ENCODE measurements at regions not wholly inside any gene's neighbourhood (a gene's known extent, or its start where the extent isn't known, plus 50 kb on each side); places are given as distances from the start of the nearest gene placed in this dataset.

DNA sequence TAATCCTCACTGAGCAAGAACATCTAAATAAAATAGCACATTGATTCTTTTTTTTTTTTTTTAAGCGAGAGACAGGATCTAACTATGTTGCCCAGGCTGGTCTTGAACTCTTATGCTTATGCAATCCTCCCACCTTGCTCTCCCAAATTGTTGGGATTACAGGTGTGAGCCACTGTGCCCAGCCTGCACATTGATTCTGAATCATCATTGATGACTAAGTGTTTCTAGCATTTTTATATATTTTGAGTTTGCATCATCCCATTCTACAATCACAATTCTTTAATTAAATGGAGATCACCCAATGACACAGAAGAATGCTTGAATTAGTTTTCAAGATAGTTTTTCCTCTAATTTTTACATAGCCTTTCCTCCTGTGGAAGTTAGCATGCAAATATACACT is 354.1 kb downstream of the KLF5 start:
- TF ChIP-seq, protein P1, sequence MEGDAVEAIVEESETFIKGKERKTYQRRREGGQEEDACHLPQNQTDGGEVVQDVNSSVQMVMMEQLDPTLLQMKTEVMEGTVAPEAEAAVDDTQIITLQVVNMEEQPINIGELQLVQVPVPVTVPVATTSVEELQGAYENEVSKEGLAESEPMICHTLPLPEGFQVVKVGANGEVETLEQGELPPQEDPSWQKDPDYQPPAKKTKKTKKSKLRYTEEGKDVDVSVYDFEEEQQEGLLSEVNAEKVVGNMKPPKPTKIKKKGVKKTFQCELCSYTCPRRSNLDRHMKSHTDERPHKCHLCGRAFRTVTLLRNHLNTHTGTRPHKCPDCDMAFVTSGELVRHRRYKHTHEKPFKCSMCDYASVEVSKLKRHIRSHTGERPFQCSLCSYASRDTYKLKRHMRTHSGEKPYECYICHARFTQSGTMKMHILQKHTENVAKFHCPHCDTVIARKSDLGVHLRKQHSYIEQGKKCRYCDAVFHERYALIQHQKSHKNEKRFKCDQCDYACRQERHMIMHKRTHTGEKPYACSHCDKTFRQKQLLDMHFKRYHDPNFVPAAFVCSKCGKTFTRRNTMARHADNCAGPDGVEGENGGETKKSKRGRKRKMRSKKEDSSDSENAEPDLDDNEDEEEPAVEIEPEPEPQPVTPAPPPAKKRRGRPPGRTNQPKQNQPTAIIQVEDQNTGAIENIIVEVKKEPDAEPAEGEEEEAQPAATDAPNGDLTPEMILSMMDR (IDR thresholded peaks at IDR 0.05) = no peak
- H3K4me3 ChIP-seq = no peak overlapping the region

DNA sequence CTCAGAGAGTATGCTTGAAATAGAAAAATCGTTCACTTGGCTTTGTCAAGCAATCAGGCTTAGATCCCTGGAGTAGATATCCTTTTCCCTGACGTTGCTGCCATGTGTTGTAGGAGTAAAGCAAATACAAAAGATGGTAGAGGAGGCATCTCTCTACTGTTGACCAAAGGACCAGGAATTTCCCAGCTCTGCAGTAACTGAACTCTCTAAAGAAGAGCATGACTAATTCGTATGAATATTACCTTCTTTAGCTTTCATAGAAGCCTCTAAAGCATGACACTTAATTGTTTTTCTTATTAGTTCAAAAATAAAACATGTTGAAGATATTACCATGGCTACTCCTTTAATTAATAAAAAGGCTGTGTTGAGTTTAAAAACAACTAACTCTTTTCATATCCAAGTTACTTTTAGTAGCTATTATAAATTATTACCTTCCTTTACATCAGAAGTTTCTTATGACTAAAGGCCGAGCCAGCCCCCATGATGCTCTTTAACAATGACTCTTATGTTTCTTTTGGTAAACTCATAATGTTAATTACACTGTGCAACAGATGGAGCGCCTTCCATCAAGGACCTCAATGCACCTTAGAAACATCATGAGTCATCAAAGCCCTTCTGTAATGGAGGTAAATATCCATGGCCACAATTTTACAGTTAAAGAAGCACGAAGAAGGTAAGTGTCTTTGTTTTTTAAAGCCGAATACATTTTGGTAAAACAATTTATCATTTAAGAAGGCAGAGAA is 352.4 kb downstream of the KLF5 start:
- TF ChIP-seq, protein P1 (IDR thresholded peaks at IDR 0.05) = no peak
- Histone ChIP-seq H3K36me3 (no peaks in the 10 kb centered on the region), H3K27me3 (no peaks in the 10 kb centered on the region), H3K4me1 (no peaks in the 10 kb centered on the region), H3K9me3 (no peaks in the 10 kb centered on the region), H3K4me3 (no peak overlapping the region), H3K27ac (no peak overlapping the region)
- no peak for DNase-seq (ENCODE audit: low spot score)

More for the DNA sequence above, 354.1 kb downstream of the KLF5 start:
- Histone ChIP-seq H3K27ac (no peak overlapping the region), H3K36me3 (no peaks in the 10 kb centered on the region), H3K27me3 (no peaks in the 10 kb centered on the region), H3K4me1 (no peaks in the 10 kb centered on the region), H3K9me3 (no peaks in the 10 kb centered on the region)
- DNase-seq (ENCODE audit: low spot score) = no peak

DNA sequence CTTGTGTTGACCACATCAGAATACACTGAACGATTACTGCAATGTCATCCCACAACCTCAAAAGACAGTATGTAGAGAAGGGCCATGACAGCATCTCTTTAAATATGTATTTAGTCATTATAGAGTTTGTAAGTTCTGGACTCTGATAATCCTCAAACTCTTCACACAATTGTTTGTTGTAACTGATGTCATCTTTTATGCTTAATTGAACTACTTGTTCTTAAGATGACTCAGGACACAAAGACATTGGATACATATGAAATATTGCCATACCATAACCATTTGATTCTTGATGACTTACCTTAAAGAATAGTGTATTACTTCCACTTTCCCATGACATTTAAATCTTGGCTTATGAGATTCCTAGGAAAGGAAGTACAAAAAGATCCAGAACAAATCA is 347.6 kb downstream of the KLF5 start:
- Histone ChIP-seq H3K4me3 (no peak overlapping the region), H3K4me1 (no peaks in the 10 kb centered on the region), H3K27me3 (no peaks in the 10 kb centered on the region), H3K9me3 (no peaks in the 10 kb centered on the region), H3K27ac (no peak overlapping the region), H3K36me3 (no peaks in the 10 kb centered on the region)
- TF ChIP-seq, protein P1 (IDR thresholded peaks at IDR 0.05) = no peak
- no peak for DNase-seq (ENCODE audit: low spot score)

DNA sequence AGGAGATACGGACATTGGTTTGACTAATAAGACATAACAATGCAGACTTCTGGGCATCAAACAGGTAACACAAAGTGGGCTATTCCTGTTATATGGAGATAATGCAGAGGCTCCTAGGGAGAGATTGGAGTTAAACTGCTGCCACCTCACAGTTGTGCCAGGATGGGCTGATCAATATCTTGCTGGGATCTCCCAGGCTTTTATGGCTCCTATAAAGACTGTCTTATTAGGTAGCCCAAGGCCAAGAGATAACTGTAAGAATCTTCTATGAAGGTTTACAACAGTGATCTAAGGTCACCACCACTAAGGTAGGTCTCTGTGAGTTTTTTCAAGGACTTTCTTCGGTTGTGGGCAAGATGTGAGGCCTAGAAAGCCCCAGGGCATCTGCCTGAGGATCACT is 345.8 kb downstream of the KLF5 start:
- Histone ChIP-seq H3K36me3 (no peaks in the 10 kb centered on the region), H3K4me3 (no peak overlapping the region), H3K27me3 (no peaks in the 10 kb centered on the region), H3K4me1 (no peaks in the 10 kb centered on the region), H3K27ac (no peak overlapping the region), H3K9me3 (no peaks in the 10 kb centered on the region)
- TF ChIP-seq, protein P1 (IDR thresholded peaks at IDR 0.05) = no peak
- no peak for DNase-seq (ENCODE audit: low spot score)

DNA sequence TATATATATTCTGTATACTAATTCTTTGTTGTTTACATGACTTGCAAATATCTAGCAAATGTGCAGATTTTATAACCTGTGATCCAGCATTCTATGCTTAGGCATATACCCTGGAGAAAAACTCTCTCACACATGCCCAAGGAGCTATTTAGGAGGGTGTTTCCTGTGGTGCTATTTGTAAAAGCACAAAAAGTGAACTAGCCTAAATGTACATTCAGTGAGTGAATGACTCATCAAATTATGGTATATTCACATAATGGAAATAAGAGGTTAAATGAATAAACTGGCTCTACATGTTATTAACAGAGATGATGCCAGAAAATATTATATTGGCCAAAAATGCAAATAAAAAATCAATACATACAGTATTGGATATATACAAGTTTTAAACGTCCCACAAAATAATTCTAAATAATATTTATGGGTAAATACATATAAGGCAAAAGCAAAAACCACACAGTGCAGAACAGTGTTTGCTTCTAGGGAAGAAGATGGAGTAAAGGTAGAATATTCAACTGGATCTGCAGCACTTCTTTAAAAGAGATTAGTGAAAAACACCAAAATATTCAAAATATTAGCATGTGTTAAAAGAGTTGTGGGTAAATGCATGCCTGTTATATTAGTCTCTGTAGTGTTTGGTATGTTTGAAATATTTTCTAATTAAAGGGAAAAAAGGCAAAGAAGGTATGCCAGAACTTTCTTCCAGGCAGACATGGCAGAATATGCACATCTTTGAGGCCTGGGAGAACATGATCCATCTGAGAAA is 344.7 kb downstream of the KLF5 start:
- no peaks in the 10 kb centered on the region for H3K9me3 ChIP-seq
- TF ChIP-seq, protein P1 (IDR thresholded peaks at IDR 0.05) = no peak
- no peak overlapping the region for H3K27ac ChIP-seq
- DNase-seq (ENCODE audit: low spot score) = no peak
- H3K4me1 ChIP-seq = no peaks in the 10 kb centered on the region
- no peak overlapping the region for H3K4me3 ChIP-seq
- H3K36me3 ChIP-seq = no peaks in the 10 kb centered on the region
- no peaks in the 10 kb centered on the region for H3K27me3 ChIP-seq

All from right atrium auricular region (tissue), 2 donors.